MCF 10A (cell line): ENCODE measurements at regions not wholly inside any gene's neighbourhood (a gene's known extent, or its start where the extent isn't known, plus 50 kb on each side); places are given as distances from the start of the nearest gene placed in this dataset.

ENCODE experiments used
- BruUV-seq: library from RNA; stranded (reverse); fragments of 400-500 nt; replicated peaks from 2 replicates; lab custom pipeline; 2021; lab: Mats Ljungman, UMichigan
- CTCF ChIA-PET: fragments of 300-600 bp; sonication (Branson Sonifier 250); formaldehyde crosslinking; extraction: SDS; loops from one replicate; lab custom pipeline; 2021; ENCODE audit warnings: antibody characterized with exemption, inconsistent platforms; lab: Yijun Ruan, JAX
- POLR2A ChIA-PET: fragments of 300-600, 350-650 bp; sonication (Branson Sonifier 250); formaldehyde crosslinking; extraction: SDS; loops from one replicate; lab custom pipeline; 2020; ENCODE audit warnings: antibody characterized with exemption, inconsistent platforms; lab: Yijun Ruan, JAX
- DNase-seq: peaks from one replicate; pipeline ENCODE4 v3.0.0-alpha.2; 2018; ENCODE audit not compliant: unreplicated experiment
- H3K27ac Mint-ChIP-seq: one replicate; pipeline ENCODE4 v1.8.0; 2022; ENCODE audit warnings: mild to moderate bottlenecking, low read depth, mixed read lengths; ENCODE audit not compliant: unreplicated experiment
- H3K27me3 Mint-ChIP-seq: one replicate; pipeline ENCODE4 v1.8.0; 2022; ENCODE audit warnings: mixed read lengths; ENCODE audit not compliant: insufficient read depth, unreplicated experiment
- H3K36me3 Mint-ChIP-seq: one replicate; pipeline ENCODE4 v1.8.0; 2022; ENCODE audit warnings: mild to moderate bottlenecking, moderate library complexity, mixed read lengths; ENCODE audit not compliant: insufficient read depth, unreplicated experiment
- H3K4me1 Mint-ChIP-seq: one replicate; pipeline ENCODE4 v1.8.0; 2022; ENCODE audit warnings: mixed read lengths; ENCODE audit not compliant: insufficient read depth, unreplicated experiment
- H3K4me3 Mint-ChIP-seq: one replicate; pipeline ENCODE4 v1.8.0; 2022; ENCODE audit warnings: mild to moderate bottlenecking, moderate library complexity, mixed read lengths; ENCODE audit not compliant: unreplicated experiment
- H3K9me3 Mint-ChIP-seq: one replicate; pipeline ENCODE4 v1.8.0; 2022; ENCODE audit warnings: mixed read lengths; ENCODE audit not compliant: unreplicated experiment
- CTCF ChIP-seq: fragments of 200-600 bp; IDR thresholded peaks from one replicate; pipeline ENCODE4 v1.8.0; 2022; ENCODE audit warnings: antibody characterized with exemption, mild to moderate bottlenecking; ENCODE audit not compliant: unreplicated experiment
- intact Hi-C: fragments of 100-400 bp; cut with micrococcal nuclease; formaldehyde crosslinking; loops from 2 replicates; pipeline ENCODE4 v1.14.1; 2022

- POLR2A ChIA-PET, result interaction anchor here (1.1 to 1.3 kb wide), 2 partner anchors 178 to 404 kb away, joined by 3 read pairs; no protein-coding TSS in a partner anchor
- DNase-seq, result no peak
- Mint-ChIP-seq H3K27me3 (no peaks in the 10 kb centered on the region), H3K4me3 (no peak overlapping the region), H3K27ac (no peak overlapping the region), H3K36me3 (no peaks in the 10 kb centered on the region), H3K4me1 (peaks cover 15% of the 10 kb centered on the region), H3K9me3 (peaks cover 7% of the 10 kb centered on the region)
- BruUV-seq, result no TSS peak
- intact Hi-C loops, result no loop called here
- TF ChIP-seq CTCF, result no peak
- CTCF ChIA-PET, result interaction anchor here (0.7 kb wide), 1 partner anchor 15 kb away, joined by 3 read pairs; no protein-coding TSS in a partner anchor
These were observed 284.8 kb upstream of the CD180 start for GRCh38 chr5:67481362-67481761.

GRCh38 chr5:67478337-67478736 is 281.7 kb upstream of the CD180 start:
- Mint-ChIP-seq H3K36me3 (no peaks in the 10 kb centered on the region), H3K27ac (no peak overlapping the region), H3K4me3 (no peak overlapping the region), H3K4me1 (peaks cover 16% of the 10 kb centered on the region), H3K9me3 (peaks cover 7% of the 10 kb centered on the region), H3K27me3 (no peaks in the 10 kb centered on the region)
- BruUV-seq, result no TSS peak
- CTCF ChIA-PET, result interaction anchor here (0.6 to 1.0 kb wide), 3 partner anchors 53 to 233 kb away, joined by 3 read pairs; no protein-coding TSS in a partner anchor
- DNase-seq, result no peak
- POLR2A ChIA-PET, result interaction anchor here (1.2 to 2.3 kb wide), 2 partner anchors 10 to 176 kb away, joined by 3 to 10 read pairs; no protein-coding TSS in a partner anchor
- intact Hi-C loops, result no loop called here
- TF ChIP-seq CTCF, result no peak

- peaks cover 7% of the 10 kb centered on the region for H3K9me3 Mint-ChIP-seq
- no peaks in the 10 kb centered on the region for H3K36me3 Mint-ChIP-seq
- BruUV-seq, result no TSS peak
- POLR2A ChIA-PET, result interaction anchor here (0.7 to 2.3 kb wide), 3 partner anchors 11 to 63 kb away, joined by 3 to 10 read pairs (median 3); no protein-coding TSS in a partner anchor
- H3K27me3 Mint-ChIP-seq, result no peaks in the 10 kb centered on the region
- intact Hi-C loops, result no loop called here
- no peak for DNase-seq
- H3K27ac Mint-ChIP-seq, result peak overlapping the region; percentile 64
- peaks cover 16% of the 10 kb centered on the region for H3K4me1 Mint-ChIP-seq
- no peak overlapping the region for H3K4me3 Mint-ChIP-seq
- CTCF ChIA-PET, result interaction anchor here (0.6 kb wide), 1 partner anchor 66 kb away, joined by 3 read pairs; no protein-coding TSS in a partner anchor
- TF ChIP-seq CTCF, result no peak
These were observed 280.4 kb upstream of the CD180 start for GRCh38 chr5:67476995-67477394.

- H3K9me3 Mint-ChIP-seq, result peaks cover 7% of the 10 kb centered on the region
- no peaks in the 10 kb centered on the region for H3K27me3 Mint-ChIP-seq
- no peak overlapping the region for H3K4me3 Mint-ChIP-seq
- no TSS peak for BruUV-seq
- peak overlapping the region; percentile 64 for H3K27ac Mint-ChIP-seq
- no peak for TF ChIP-seq CTCF
- H3K36me3 Mint-ChIP-seq, result no peaks in the 10 kb centered on the region
- ChIA-PET POLR2A (interaction anchor here (0.7 to 2.3 kb wide), 2 partner anchors 11 to 23 kb away, joined by 3 to 10 read pairs; no protein-coding TSS in a partner anchor), CTCF (no interaction called here)
- intact Hi-C loops, result no loop called here
- peaks cover 16% of the 10 kb centered on the region for H3K4me1 Mint-ChIP-seq
- DNase-seq, result peak; percentile 47
These were observed 279.9 kb upstream of the CD180 start for GRCh38 chr5:67476531-67476930.
